A172 (cell line): ENCODE measurements at regions not wholly inside any gene's neighbourhood (a gene's known extent, or its start where the extent isn't known, plus 50 kb on each side); places are given as distances from the start of the nearest gene placed in this dataset.

Experiments
- DNase-seq: peaks from one replicate; pipeline ENCODE4 v3.0.0-alpha.2; 2015; ENCODE audit warnings: low spot score

DNA sequence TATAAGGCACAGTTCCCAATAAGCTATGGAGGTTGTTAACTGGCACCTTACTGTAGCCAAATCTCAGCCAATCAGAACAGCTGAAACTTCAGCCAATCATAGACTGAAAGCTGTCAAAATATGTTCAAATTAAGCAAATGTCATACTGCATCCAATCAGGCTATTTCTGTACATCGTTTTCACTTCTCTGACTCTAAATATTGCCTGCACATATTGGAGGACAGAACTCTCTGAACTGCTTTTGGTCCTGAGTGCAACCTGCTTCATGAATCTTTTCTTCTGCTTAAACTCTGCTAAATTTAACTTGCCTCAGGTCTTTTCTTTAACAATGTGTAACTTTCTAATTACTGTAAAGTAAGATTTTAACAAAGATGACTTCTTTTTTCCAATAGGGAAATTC, 1198.9 kb upstream of the PCDH7 start:
- no peak for DNase-seq

DNA sequence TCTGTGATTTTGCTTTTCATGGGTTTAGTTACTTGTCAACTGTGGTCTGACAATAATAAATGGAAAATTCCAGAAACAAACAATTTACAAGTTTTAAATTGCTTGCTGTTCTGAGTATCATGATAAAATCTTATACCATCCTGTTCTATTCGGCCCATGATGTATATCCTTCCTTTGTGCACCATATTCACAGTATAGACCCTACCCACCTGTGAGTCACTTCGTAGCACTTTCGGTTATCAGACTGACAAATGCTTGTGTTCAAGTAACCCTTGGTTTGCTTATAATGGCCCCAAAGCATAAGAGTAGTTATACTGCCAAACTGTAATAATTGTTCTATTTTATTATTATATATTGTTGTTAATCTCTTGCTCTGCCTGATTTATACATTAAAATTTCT, 1183.4 kb upstream of the PCDH7 start:
- peak; percentile 5 for DNase-seq

GRCh38 chr4:29538889-29539646, 1181.1 kb upstream of the PCDH7 start:
- no peak for DNase-seq

- DNase-seq: peak; percentile 8
Observed at GRCh38 chr4:29540439-29541102, 1179.6 kb upstream of the PCDH7 start.

DNA sequence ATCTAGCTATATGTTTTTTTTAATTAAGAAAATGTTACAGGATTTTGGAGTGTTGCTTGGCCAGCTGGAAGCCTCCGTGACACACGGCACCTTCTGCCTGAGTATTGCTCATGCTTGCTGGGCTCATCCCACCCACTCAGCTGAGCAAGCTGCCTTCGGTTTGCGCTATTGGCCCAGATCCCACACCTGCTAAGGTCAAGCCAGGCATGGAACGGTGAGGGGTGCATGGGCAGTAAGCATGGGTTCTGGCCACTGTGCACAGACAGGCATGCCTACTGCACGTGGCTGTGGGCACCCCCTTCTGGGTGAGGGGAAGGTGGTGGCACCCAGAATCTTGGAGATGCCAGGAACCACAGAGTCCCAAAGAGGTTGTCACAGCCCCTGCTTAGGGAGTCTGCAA, 1178.4 kb upstream of the PCDH7 start:
- DNase-seq: no peak

DNA sequence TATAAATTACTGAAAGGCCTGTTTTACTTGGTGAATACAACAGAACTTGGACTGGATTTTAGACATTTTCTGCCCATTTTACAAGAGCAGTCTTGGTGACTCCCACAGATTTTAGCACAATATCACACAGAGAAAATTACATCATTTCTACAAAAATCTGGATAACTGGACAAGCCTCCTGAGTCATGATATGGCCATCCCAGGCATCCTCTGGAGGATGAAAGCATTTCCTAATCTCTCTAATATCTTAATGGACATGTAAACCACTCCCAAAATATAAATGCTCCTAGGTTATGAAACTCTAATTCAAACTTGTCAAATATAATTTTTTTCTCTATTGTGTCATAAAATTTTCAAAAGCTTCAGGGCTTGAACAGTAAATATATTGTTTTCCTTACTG, 1170.8 kb upstream of the PCDH7 start:
- DNase-seq: peak; percentile 23

DNA sequence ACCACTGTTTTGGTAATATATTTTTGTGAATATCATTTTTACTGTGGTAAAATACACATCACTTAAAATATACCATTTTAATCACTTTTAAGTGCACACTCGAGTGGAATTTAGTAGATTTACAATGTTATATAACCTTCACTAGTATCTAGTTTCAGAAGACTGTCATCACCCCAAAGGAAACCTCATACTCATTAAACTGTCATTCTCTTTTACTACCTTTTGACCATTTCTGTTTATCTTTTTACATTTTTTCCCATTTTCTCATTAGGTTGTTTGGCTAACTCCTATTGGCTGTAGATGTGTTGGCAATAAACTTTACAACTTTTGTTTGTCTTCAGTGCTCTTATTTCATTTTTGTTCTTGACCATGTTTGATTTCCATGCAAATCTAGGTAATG, 1168.3 kb upstream of the PCDH7 start:
- DNase-seq: no peak

- peak; percentile 29 for DNase-seq
Observed at GRCh38 chr4:29553846-29554245, 1166.3 kb upstream of the PCDH7 start.

DNA sequence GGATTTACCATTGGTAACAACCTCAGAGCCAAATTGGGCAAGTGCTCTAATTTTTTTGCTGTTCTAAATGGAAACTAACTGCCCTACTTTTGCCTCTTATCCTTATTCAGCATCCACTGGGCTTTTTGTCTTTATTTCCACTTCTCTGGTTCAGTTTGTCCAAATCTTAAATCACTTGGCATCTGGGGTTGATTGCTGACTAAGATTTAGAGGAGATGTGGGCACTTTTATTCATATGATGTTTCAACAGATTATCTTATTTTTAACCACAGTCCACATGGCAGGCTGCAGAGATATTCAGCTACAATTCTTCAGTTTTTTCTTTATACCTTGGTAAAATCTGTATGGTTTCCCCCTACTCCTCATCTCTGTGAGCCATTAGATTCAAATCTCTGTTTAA, 1161.4 kb upstream of the PCDH7 start:
- no peak for DNase-seq

GRCh38 chr4:29559286-29559685, 1160.9 kb upstream of the PCDH7 start:
- DNase-seq: no peak

DNA sequence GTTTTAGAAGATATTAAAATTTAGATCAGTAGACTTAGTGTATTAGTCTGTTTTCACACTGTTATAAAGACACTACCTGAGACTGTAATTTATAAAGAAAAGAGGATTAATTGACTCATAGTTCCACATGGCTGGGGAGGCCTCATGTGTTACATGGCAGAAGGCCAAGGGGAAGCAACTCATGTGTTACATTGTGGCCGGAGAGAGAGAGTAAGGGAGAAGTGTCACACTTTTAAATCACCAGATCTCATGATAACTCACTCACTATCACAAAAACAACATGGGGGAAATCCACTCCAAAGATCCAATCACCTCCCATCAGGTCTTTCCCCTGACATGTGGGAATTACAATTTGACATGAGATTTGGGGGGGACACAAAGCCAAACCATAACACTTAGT, 1159.7 kb upstream of the PCDH7 start:
- DNase-seq: peak; percentile 19

GRCh38 chr4:29565256-29565655, 1154.9 kb upstream of the PCDH7 start:
- DNase-seq: peak; percentile 6

- DNase-seq: no peak
Observed at GRCh38 chr4:29566371-29566770, 1153.8 kb upstream of the PCDH7 start.

DNA sequence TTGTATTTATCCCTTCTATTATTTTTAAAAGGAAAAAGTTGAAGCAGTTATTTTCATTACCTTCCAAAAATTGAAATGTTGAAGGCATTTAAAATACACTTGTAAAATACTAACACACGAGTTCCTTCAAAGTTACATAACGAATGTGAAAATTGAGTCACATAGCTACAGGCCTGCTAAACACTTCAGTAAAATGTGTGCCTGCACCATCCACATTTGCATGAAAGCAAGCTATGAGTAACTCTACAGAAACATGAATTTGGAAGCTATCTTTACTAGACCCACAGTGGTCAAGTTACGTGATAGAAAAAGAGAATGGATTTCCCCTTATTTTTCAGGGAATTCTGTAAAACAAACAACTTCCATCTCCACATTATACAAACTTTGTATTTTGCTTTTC, 1148.8 kb upstream of the PCDH7 start:
- DNase-seq: no peak

GRCh38 chr4:29578329-29578728, 1141.8 kb upstream of the PCDH7 start:
- DNase-seq: no peak

- no peak for DNase-seq
Observed at GRCh38 chr4:29581457-29581856, 1138.7 kb upstream of the PCDH7 start.

DNA sequence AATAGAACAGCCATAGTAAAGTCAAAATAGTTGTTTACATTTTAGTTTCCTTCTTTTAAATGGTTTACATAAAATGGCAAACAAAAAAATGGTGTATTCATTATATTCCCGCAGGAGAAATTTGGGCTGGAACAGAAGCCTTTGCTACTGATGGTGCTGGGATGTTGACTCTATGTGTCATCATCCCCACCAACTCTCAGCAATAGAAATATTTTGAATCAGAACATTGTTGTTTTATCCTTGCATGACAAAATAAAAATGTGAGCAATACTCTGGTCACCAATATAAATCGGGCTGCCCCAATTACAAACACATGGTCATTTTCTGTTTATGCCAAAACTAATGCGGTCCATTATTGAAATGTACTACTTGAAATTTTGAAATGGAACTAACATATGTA, 1131.6 kb upstream of the PCDH7 start:
- DNase-seq: no peak

DNA sequence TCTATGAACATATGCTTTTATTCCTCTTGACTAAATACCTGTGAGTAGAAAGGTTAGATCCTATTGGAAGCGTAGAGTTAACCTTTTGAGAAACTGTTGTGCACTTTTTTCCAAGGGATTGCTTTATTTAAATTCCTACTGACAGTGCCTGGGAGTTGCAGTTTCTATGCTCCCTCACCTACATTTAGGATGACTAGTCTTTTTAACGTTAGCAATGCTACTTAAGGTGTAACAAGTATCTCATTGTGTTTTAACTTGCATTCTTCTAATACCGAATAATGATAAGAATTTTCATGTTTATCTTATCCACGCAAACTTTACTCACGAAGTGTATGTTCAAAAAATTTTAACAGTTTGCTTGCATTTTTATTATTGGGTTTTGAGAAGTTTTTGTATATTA, 1123.9 kb upstream of the PCDH7 start:
- no peak for DNase-seq

DNA sequence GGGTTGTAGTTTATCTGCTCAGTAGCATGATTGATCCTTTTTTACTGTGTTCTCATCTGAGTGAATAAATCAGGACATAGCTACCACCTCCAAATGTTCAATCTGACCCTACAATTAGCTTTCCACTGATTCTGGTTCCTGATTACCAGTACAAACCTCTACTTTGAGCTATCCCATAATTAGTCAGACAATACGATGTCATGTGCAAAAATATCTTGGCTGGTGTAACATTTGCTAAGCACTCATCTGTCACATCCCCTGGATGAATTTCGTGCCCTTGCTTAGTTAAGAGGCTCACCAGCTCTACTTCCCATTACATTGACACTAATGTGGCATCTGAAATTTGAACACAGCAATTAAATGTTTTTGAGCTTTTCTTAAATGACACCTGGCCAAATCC, 1101.0 kb upstream of the PCDH7 start:
- DNase-seq: no peak

DNA sequence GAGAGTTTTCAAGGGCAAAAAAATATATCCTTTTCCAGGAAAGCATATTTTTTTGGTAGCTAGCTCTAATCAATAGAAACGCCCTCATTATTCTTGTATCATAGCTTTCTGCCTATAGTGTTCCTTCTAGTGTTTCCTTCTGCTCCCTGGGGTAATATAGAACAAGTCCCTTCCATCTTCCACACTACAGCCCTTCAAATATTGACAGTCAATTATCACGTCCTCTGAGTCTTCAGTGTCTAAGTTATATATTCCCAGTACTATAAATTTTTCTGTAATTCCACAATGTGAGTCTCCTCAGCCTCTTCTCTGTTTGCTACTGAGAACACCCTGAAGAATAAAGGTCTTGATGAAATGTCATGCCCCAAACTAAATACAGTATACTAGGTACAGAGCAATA, 1088.0 kb upstream of the PCDH7 start:
- DNase-seq: no peak

- no peak for DNase-seq
Observed at GRCh38 chr4:29636961-29637360, 1083.2 kb upstream of the PCDH7 start.

GRCh38 chr4:29653221-29653620, 1066.9 kb upstream of the PCDH7 start:
- no peak for DNase-seq

DNA sequence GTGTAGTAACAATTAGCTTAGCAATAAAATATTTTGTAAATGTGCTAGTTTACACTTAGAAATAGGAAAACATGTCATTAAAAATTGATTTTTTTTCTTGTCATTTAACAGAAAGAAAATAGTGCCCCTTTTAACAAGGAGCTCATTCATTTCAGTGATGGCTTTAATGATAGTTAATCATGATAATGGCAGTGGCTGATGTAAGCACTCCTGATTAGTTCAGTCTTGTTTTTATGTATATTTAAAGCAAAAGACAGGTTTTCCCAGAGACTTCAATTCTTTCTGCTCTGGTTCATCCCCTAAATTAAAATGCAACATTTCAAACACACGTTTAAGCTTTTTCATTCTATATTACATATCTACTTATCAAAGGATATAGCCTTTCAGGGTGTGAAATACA, 1039.5 kb upstream of the PCDH7 start:
- no peak for DNase-seq

- no peak for DNase-seq
Observed at GRCh38 chr4:29704059-29704458, 1016.1 kb upstream of the PCDH7 start.
